HepG2 (cell line): ENCODE measurements at regions not wholly inside any gene's neighbourhood (a gene's known extent, or its start where the extent isn't known, plus 50 kb on each side); places are given as distances from the start of the nearest gene placed in this dataset.

Experiments
- ETV5 ChIP-seq: IDR thresholded peaks from 2 replicates; pipeline ENCODE4 v1.6.1; 2018; ENCODE audit warnings: missing biosample characterization, missing genetic modification reagents, inconsistent platforms, borderline replicate concordance
- ISL2 ChIP-seq: sonication (generic); formaldehyde crosslinking; IDR thresholded peaks from 2 replicates; pipeline ENCODE4 v1.5.0; 2020; ENCODE audit warnings: missing genetic modification reagents
- KDM5A ChIP-seq: fragments of 200-600 bp; sonication (generic); IDR thresholded peaks from 2 replicates; pipeline ENCODE4 v1.7.0; 2018; ENCODE audit warnings: antibody characterized with exemption, mild to moderate bottlenecking, low read length, borderline replicate concordance
- KLF6 ChIP-seq: IDR thresholded peaks from 2 replicates; pipeline ENCODE4 v1.8.0; 2016; ENCODE audit warnings: missing biosample characterization, missing genetic modification reagents
- MLXIP ChIP-seq: sonication (generic); formaldehyde crosslinking; IDR thresholded peaks from 2 replicates; pipeline ENCODE4 v1.9.0; 2021; ENCODE audit warnings: missing genetic modification reagents, borderline replicate concordance
- NR3C1 ChIP-seq: sonication (generic); formaldehyde crosslinking; IDR thresholded peaks from 2 replicates; pipeline ENCODE4 v1.4.0; 2020; ENCODE audit warnings: missing genetic modification reagents
- PPARG ChIP-seq: conservative IDR thresholded peaks from 2 replicates; pipeline ENCODE4 v1.6.1; 2016; ENCODE audit warnings: missing biosample characterization, missing genetic modification reagents
- PRMT3 ChIP-seq: sonication (generic); formaldehyde crosslinking; IDR thresholded peaks from 2 replicates; pipeline ENCODE4 v1.8.1; 2022; ENCODE audit warnings: low read depth, mild to moderate bottlenecking, moderate library complexity, missing genetic modification reagents, borderline replicate concordance
- XRCC5 ChIP-seq: fragments of 200-400 bp; formaldehyde crosslinking; optimal IDR thresholded peaks from 2 replicates; pipeline ENCODE3; 2017; ENCODE audit warnings: mild to moderate bottlenecking, low read length
- ZBTB8A ChIP-seq: sonication (generic); formaldehyde crosslinking; IDR thresholded peaks from 2 replicates; pipeline ENCODE4 v1.4.0; 2020; ENCODE audit warnings: mild to moderate bottlenecking, low read depth, missing genetic modification reagents, borderline replicate concordance
- ZFY ChIP-seq: sonication (generic); formaldehyde crosslinking; IDR thresholded peaks from 2 replicates; pipeline ENCODE4 v1.4.0; 2020; ENCODE audit warnings: missing genetic modification reagents
- ZNF562 ChIP-seq: sonication (generic); formaldehyde crosslinking; IDR thresholded peaks from 2 replicates; pipeline ENCODE4 v1.8.0; 2022; ENCODE audit warnings: missing genetic modification reagents, borderline replicate concordance
- ZSCAN12 ChIP-seq: sonication (generic); formaldehyde crosslinking; IDR thresholded peaks from 2 replicates; pipeline ENCODE4 v1.9.0; 2021; ENCODE audit warnings: mild to moderate bottlenecking, missing genetic modification reagents
- ZSCAN30 ChIP-seq: sonication (generic); formaldehyde crosslinking; IDR thresholded peaks from 2 replicates; pipeline ENCODE4 v1.5.0; 2020; ENCODE audit warnings: mild to moderate bottlenecking, missing genetic modification reagents
- ZSCAN5A ChIP-seq: sonication (generic); formaldehyde crosslinking; IDR thresholded peaks from 2 replicates; pipeline ENCODE4 v1.8.0; 2022; ENCODE audit warnings: mild to moderate bottlenecking, missing genetic modification reagents, borderline replicate concordance
- ZZZ3 ChIP-seq: sonication (generic); formaldehyde crosslinking; IDR thresholded peaks from 2 replicates; pipeline ENCODE4 v1.4.0; 2020; ENCODE audit warnings: missing genetic modification reagents, mild to moderate bottlenecking, borderline replicate concordance
- TF ChIP-seq, protein P1 (sequence below): sonication (generic); formaldehyde crosslinking; IDR thresholded peaks from 2 replicates; pipeline ENCODE4 v1.8.1; 2023; ENCODE audit warnings: missing genetic modification reagents, mild to moderate bottlenecking, borderline replicate concordance
- TF ChIP-seq, protein P2 (sequence below): sonication (generic); formaldehyde crosslinking; IDR thresholded peaks from 2 replicates; pipeline ENCODE4 v1.4.0; 2020; ENCODE audit warnings: missing genetic modification reagents, borderline replicate concordance
- TF ChIP-seq, protein P3 (sequence below): sonication (generic); formaldehyde crosslinking; IDR thresholded peaks from 2 replicates; pipeline ENCODE4 v1.4.0; 2020; ENCODE audit warnings: missing genetic modification reagents

GRCh38 chr7:45973725-45974532, 52.9 kb upstream of the IGFBP3 start (continued):
- TF ChIP-seq ZZZ3 (CRISPR knock-in tag) (no peak), PPARG (CRISPR knock-in tag) (peak; percentile 63), ZBTB8A (CRISPR knock-in tag) (no peak), MLXIP (CRISPR knock-in tag) (no peak), ISL2 (peak; percentile 94), PRMT3 (CRISPR knock-in tag) (no peak), ZSCAN5A (CRISPR knock-in tag) (no peak; the same call in 1 of the 2 replicates), ZSCAN12 (CRISPR knock-in tag) (no peak), KDM5A (no peak), ZSCAN30 (CRISPR knock-in tag) (no peak), XRCC5 (peak; percentile 69), KLF6 (CRISPR knock-in tag) (no peak), ZNF562 (no peak), ZFY (no peak), NR3C1 (CRISPR knock-in tag) (no peak), ETV5 (CRISPR knock-in tag) (peak; percentile 95)
- TF ChIP-seq, protein P1, sequence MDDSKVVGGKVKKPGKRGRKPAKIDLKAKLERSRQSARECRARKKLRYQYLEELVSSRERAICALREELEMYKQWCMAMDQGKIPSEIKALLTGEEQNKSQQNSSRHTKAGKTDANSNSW (CRISPR knock-in tag): no peak
- TF ChIP-seq, protein P2, sequence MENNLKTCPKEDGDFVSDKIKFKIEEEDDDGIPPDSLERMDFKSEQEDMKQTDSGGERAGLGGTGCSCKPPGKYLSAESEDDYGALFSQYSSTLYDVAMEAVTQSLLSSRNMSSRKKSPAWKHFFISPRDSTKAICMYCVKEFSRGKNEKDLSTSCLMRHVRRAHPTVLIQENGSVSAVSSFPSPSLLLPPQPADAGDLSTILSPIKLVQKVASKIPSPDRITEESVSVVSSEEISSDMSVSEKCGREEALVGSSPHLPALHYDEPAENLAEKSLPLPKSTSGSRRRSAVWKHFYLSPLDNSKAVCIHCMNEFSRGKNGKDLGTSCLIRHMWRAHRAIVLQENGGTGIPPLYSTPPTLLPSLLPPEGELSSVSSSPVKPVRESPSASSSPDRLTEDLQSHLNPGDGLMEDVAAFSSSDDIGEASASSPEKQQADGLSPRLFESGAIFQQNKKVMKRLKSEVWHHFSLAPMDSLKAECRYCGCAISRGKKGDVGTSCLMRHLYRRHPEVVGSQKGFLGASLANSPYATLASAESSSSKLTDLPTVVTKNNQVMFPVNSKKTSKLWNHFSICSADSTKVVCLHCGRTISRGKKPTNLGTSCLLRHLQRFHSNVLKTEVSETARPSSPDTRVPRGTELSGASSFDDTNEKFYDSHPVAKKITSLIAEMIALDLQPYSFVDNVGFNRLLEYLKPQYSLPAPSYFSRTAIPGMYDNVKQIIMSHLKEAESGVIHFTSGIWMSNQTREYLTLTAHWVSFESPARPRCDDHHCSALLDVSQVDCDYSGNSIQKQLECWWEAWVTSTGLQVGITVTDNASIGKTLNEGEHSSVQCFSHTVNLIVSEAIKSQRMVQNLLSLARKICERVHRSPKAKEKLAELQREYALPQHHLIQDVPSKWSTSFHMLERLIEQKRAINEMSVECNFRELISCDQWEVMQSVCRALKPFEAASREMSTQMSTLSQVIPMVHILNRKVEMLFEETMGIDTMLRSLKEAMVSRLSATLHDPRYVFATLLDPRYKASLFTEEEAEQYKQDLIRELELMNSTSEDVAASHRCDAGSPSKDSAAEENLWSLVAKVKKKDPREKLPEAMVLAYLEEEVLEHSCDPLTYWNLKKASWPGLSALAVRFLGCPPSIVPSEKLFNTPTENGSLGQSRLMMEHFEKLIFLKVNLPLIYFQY (CRISPR knock-in tag): no peak
- TF ChIP-seq, protein P3, sequence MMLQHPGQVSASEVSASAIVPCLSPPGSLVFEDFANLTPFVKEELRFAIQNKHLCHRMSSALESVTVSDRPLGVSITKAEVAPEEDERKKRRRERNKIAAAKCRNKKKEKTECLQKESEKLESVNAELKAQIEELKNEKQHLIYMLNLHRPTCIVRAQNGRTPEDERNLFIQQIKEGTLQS (CRISPR knock-in tag): no peak
